ENCODE measurements at regions not wholly inside any gene's neighbourhood (a gene's known extent, or its start where the extent isn't known, plus 50 kb on each side); places are given as distances from the start of the nearest gene placed in this dataset.

DNA sequence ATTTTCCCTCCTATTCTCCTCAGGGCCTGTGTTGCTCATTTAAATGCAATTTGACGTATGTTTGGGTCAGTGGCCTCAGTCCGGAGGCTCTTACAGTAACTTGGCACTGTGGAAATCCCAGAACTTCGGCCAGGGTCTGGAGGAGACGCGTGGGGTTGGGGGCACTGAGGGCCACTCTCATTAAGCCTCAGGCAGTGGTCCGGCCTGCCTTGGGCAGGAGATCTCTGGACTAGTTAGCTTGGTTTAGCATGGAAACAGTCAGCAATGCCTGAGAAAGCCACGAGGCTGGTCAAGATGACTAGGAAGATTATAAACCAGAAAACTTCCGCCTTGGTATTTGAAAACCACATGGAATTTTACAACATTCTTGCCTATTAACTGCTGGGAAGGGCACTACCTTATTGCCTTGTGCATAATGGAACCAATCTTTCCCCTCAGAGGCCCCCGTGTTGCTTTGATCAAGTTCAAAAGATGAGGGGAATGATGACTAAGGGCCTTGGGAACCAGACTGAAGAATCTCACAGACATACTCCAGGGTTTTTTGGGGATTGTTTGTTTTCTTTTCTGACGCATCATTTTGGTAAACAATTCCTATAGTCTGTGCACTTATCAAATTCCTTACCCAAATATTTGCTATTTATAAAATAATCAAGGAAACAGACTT lies 206.0 kb upstream of the PREP start:
- TF ChIP-seq, protein P1, sequence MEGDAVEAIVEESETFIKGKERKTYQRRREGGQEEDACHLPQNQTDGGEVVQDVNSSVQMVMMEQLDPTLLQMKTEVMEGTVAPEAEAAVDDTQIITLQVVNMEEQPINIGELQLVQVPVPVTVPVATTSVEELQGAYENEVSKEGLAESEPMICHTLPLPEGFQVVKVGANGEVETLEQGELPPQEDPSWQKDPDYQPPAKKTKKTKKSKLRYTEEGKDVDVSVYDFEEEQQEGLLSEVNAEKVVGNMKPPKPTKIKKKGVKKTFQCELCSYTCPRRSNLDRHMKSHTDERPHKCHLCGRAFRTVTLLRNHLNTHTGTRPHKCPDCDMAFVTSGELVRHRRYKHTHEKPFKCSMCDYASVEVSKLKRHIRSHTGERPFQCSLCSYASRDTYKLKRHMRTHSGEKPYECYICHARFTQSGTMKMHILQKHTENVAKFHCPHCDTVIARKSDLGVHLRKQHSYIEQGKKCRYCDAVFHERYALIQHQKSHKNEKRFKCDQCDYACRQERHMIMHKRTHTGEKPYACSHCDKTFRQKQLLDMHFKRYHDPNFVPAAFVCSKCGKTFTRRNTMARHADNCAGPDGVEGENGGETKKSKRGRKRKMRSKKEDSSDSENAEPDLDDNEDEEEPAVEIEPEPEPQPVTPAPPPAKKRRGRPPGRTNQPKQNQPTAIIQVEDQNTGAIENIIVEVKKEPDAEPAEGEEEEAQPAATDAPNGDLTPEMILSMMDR (IDR thresholded peaks at IDR 0.05), result no peak
- TF ChIP-seq EP300 (IDR thresholded peaks at IDR 0.05) (no peak), POLR2A (IDR thresholded peaks at IDR 0.05) (no peak)
